Ectodermal cell (in vitro differentiated cells): ENCODE measurements at regions not wholly inside any gene's neighbourhood (a gene's known extent, or its start where the extent isn't known, plus 50 kb on each side); places are given as distances from the start of the nearest gene placed in this dataset.

Source experiments
- H3K27ac ChIP-seq: 2 replicates; pipeline ENCODE4 v1.7.0; 2013; ENCODE audit warnings: mild to moderate bottlenecking, low read depth, low read length; ENCODE audit not compliant: insufficient read depth, poor library complexity, severe bottlenecking
- H3K27me3 ChIP-seq: 2 replicates; pipeline ENCODE4 v1.7.0; 2013; ENCODE audit warnings: mild to moderate bottlenecking, low read length; ENCODE audit not compliant: insufficient read depth, control insufficient read depth, poor library complexity, severe bottlenecking
- H3K36me3 ChIP-seq: one replicate; pipeline ENCODE4 v1.7.0; 2013; ENCODE audit warnings: low read length; ENCODE audit not compliant: control insufficient read depth, insufficient read depth
- H3K4me1 ChIP-seq: one replicate; pipeline ENCODE4 v1.7.0; 2013; ENCODE audit warnings: low read length; ENCODE audit not compliant: control insufficient read depth, insufficient read depth
- H3K4me3 ChIP-seq: 2 replicates; pipeline ENCODE4 v1.7.0; 2013; ENCODE audit warnings: low read depth, low read length, control low read depth; ENCODE audit not compliant: insufficient read depth
- H3K9me3 ChIP-seq: 2 replicates; pipeline ENCODE4 v1.7.0; 2013; ENCODE audit warnings: mild to moderate bottlenecking, low read length, moderate library complexity; ENCODE audit not compliant: control insufficient read depth
- WGBS, 2 experiments: methylation state at CpG; one replicate each; pipeline ENCODE4 v1.1.7; 2013; ENCODE audit warnings: missing lambda C conversion rate in 2 of 2; 5-methylcytosine and 5-hydroxymethylcytosine counted together

GRCh38 chr2:168300460-168300859 lies 53.1 kb upstream of the STK39 start:
- Histone ChIP-seq H3K27ac (no peak overlapping the region), H3K4me1 (no peaks in the 10 kb centered on the region), H3K27me3 (no peaks in the 10 kb centered on the region), H3K9me3 (no peaks in the 10 kb centered on the region), H3K4me3 (no peak overlapping the region), H3K36me3 (no peaks in the 10 kb centered on the region)
- WGBS, 2 experiments, result 74 to 77% methylated on average over 2 of the region's 2 CpGs

GRCh38 chr2:168304024-168304681 lies 56.8 kb upstream of the STK39 start:
- no peaks in the 10 kb centered on the region for H3K36me3 ChIP-seq
- 89 to 93% methylated on average over 3 of the region's 3 CpGs for WGBS, 2 experiments
- no peaks in the 10 kb centered on the region for H3K4me1 ChIP-seq
- H3K4me3 ChIP-seq, result no peak overlapping the region
- H3K9me3 ChIP-seq, result no peaks in the 10 kb centered on the region
- no peaks in the 10 kb centered on the region for H3K27me3 ChIP-seq
- H3K27ac ChIP-seq, result no peak overlapping the region

GRCh38 chr2:168307379-168307778 lies 60.0 kb upstream of the STK39 start:
- Histone ChIP-seq H3K36me3 (no peaks in the 10 kb centered on the region), H3K9me3 (no peaks in the 10 kb centered on the region), H3K27ac (no peak overlapping the region)

GRCh38 chr2:168310580-168310979 lies 63.2 kb upstream of the STK39 start:
- 95 to 97% methylated on average over 1 of the region's 1 CpG for WGBS, 2 experiments

More at GRCh38 chr2:168307379-168307778, 60.0 kb upstream of the STK39 start:
- no peak overlapping the region for H3K4me3 ChIP-seq
- no peaks in the 10 kb centered on the region for H3K4me1 ChIP-seq
- no peaks in the 10 kb centered on the region for H3K27me3 ChIP-seq

GRCh38 chr2:168311261-168311910 lies 64.0 kb upstream of the STK39 start:
- H3K4me3 ChIP-seq, result no peak overlapping the region
- no peaks in the 10 kb centered on the region for H3K27me3 ChIP-seq
- H3K27ac ChIP-seq, result no peak overlapping the region
- WGBS, 2 experiments, result 93% methylated on average over 2 of the region's 2 CpGs
- H3K36me3 ChIP-seq, result no peaks in the 10 kb centered on the region
- no peaks in the 10 kb centered on the region for H3K4me1 ChIP-seq
- no peaks in the 10 kb centered on the region for H3K9me3 ChIP-seq

More at GRCh38 chr2:168310580-168310979, 63.2 kb upstream of the STK39 start:
- Histone ChIP-seq H3K4me1 (no peaks in the 10 kb centered on the region), H3K4me3 (no peak overlapping the region), H3K9me3 (no peaks in the 10 kb centered on the region), H3K36me3 (no peaks in the 10 kb centered on the region), H3K27me3 (no peaks in the 10 kb centered on the region), H3K27ac (no peak overlapping the region)

- H3K4me1 ChIP-seq, result no peaks in the 10 kb centered on the region
- H3K9me3 ChIP-seq, result no peaks in the 10 kb centered on the region
- WGBS, 2 experiments, result 83 to 91% methylated on average over 1 of the region's 1 CpG
- H3K4me3 ChIP-seq, result no peak overlapping the region
- no peaks in the 10 kb centered on the region for H3K27me3 ChIP-seq
- no peak overlapping the region for H3K27ac ChIP-seq
- H3K36me3 ChIP-seq, result no peaks in the 10 kb centered on the region
Observed at GRCh38 chr2:168312036-168312822, 64.8 kb upstream of the STK39 start.

GRCh38 chr2:168314236-168314635 lies 66.8 kb upstream of the STK39 start:
- 96 to 97% methylated on average over 1 of the region's 1 CpG for WGBS, 2 experiments

GRCh38 chr2:168315331-168316072 lies 68.1 kb upstream of the STK39 start:
- H3K4me3 ChIP-seq, result no peak overlapping the region
- no peaks in the 10 kb centered on the region for H3K36me3 ChIP-seq
- no peaks in the 10 kb centered on the region for H3K4me1 ChIP-seq
- no peak overlapping the region for H3K27ac ChIP-seq
- no peaks in the 10 kb centered on the region for H3K9me3 ChIP-seq
- WGBS, 2 experiments, result 96 to 98% methylated on average over 4 of the region's 4 CpGs
- H3K27me3 ChIP-seq, result no peaks in the 10 kb centered on the region

More at GRCh38 chr2:168314236-168314635, 66.8 kb upstream of the STK39 start:
- H3K4me3 ChIP-seq, result no peak overlapping the region
- H3K4me1 ChIP-seq, result no peaks in the 10 kb centered on the region
- H3K27me3 ChIP-seq, result no peaks in the 10 kb centered on the region
- H3K27ac ChIP-seq, result no peak overlapping the region
- H3K36me3 ChIP-seq, result no peaks in the 10 kb centered on the region
- H3K9me3 ChIP-seq, result no peaks in the 10 kb centered on the region

GRCh38 chr2:168316073-168316440 lies 68.7 kb upstream of the STK39 start:
- Histone ChIP-seq H3K36me3 (no peaks in the 10 kb centered on the region), H3K27ac (no peak overlapping the region), H3K9me3 (no peaks in the 10 kb centered on the region), H3K27me3 (no peaks in the 10 kb centered on the region), H3K4me3 (no peak overlapping the region), H3K4me1 (no peaks in the 10 kb centered on the region)

- WGBS, 2 experiments, result 94 to 100% methylated on average over 1 of the region's 1 CpG
- H3K36me3 ChIP-seq, result no peaks in the 10 kb centered on the region
- no peak overlapping the region for H3K4me3 ChIP-seq
- no peaks in the 10 kb centered on the region for H3K4me1 ChIP-seq
- H3K27me3 ChIP-seq, result no peaks in the 10 kb centered on the region
- H3K27ac ChIP-seq, result no peak overlapping the region
- no peaks in the 10 kb centered on the region for H3K9me3 ChIP-seq
Observed at GRCh38 chr2:168317282-168317681, 69.9 kb upstream of the STK39 start.
